Globus pallidus (tissue), 1 donor: ENCODE measurements at regions not wholly inside any gene's neighbourhood (a gene's known extent, or its start where the extent isn't known, plus 50 kb on each side); places are given as distances from the start of the nearest gene placed in this dataset.
A peak's percentile ranks its signal among the peaks of the same experiment; 100 is the strongest.

ENCODE experiments used
- DNase-seq: peaks from one replicate; pipeline ENCODE4 v3.0.0-alpha.2; 2015; ENCODE audit warnings: low spot score

DNA sequence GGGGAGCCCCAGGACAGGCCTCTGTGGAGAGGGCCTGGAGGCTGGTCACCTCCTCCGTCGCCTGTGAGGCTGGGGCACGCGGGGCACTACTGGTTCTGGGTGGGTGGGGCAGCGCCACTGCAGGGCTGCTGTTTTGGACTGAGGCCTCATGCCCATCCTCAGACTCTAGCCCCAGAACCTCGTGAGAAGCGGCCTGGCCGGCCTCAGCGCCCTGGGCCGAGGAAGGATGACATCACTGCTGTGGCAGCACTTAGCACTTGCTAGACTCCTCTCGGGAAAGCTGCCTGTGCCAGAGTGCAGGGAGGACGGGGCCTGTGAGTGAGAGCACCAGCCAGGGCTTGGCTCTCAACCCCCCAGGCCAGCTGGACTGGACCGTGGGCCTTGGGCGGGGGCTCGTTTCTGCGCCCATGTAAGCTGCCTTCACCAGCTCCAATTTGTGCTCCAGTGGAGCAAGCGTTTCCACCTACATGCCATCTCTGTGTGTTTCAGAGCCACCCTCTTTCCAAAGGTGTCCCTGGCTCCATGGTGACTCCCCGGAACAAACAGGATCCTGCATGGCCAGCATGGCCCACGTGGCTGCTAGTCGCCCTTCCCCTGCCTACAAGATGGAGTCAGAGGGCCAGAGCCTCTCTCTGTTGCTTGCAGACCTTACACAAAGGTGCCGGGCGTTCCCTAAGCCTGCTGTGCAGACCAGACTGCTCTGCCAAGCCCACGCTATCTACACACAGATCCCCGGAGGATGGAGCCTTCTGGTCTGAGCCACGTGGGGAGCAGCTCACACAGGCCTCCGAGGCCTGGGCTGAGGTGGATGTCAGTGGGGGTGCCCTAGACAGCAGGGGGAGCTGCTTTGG lies 102.9 kb downstream of the CTTN start:
- peak; percentile 31 for DNase-seq

GRCh38 chr11:70501933-70502540 lies 103.7 kb downstream of the CTTN start:
- DNase-seq, result no peak

- DNase-seq, result no peak
Observed at GRCh38 chr11:70502677-70503467, 104.5 kb downstream of the CTTN start.

- no peak for DNase-seq
Observed at GRCh38 chr11:70503468-70504221, 105.3 kb downstream of the CTTN start.

- DNase-seq, result no peak
Observed at GRCh38 chr11:70504246-70505020, 106.1 kb downstream of the CTTN start.

DNA sequence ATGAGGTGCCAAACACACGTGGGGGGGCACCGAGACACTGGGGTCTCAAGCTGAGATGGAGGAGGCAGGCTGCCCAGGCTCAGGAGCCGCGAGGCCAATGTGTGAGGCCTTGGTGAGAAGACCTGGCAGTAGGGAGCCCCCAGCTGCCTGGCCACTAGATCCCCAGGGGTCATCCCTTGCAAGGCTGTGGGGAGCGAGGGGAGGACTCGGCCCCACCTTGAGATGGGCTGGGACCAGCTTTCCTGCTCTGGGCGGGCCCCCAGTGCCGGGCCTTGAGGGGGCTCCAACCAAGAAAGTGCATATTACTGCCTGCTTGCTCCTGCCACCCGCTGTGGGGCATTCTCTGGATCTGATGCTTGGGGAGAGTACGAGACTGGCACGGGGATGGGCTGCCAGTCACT lies 107.0 kb downstream of the CTTN start:
- no peak for DNase-seq

GRCh38 chr11:70505761-70506657 lies 107.7 kb downstream of the CTTN start:
- DNase-seq, result no peak

GRCh38 chr11:70506658-70506970 lies 108.3 kb downstream of the CTTN start:
- no peak for DNase-seq

DNA sequence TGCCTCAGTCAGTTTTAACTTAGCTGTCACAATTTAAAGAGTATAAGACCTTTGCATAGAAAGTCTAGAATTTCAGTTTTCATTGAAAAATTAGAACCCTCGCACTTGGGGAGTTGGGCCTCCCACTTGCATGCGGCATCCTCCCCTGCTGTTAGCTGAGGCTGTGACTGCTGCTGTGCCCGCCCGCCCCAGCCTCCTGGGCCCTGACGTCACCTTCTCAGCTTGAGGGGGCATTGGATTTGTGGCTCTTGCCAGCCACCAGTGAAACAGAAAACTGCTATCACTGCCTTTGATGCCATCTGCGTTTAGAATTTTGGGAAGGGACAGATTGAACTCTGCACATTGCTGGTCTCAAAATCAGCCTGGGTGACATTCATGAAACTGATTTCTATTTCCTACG lies 108.7 kb downstream of the CTTN start:
- DNase-seq, result no peak

DNA sequence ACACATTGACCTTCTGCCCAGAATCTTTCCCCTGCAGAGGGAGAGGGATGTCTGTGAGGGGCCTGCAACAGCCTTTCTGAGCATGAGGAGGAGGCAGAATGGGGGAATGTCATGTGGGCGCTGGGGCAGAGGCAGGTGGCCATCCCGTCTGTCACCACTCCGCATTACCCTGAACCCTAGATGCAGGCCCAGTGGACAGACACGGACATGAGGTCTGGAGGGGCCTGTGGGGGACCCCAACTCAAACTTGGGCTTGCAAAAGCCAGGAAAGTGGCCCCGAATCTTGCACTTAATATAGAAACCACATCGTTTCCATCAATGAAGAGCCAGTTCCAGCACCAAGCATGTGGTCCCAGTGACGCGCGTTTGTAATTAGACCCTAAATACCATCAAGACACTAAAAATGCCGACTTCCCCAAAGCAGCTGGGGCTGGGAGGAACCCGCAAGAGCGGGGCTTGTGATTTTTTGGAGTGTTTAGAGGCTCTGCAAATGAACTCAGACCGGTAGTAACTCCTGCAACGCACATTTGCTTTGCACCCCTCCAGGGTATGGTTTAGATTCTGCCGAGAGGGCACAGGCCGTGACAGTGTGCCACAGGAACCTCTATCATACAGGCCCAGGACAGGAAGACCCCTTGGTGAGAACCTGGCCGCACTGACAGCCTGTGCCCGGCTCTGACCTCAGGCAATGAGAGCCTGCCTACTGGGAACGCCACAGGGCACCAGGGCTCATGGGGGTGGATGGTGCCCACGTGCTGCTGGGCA lies 109.3 kb downstream of the CTTN start:
- DNase-seq, result no peak

DNA sequence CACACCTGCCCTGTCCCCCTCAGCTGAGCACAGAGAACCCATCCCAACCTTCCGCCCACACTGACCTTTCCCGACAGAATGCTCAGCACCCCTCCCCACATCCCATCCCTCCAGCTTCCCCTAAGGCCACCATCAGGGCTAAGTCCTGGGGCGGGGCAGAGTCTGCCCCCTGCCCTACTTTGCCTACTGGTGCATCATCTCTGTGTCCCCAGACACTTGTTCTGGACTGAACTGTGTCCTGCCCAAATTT lies 109.8 kb downstream of the CTTN start:
- no peak for DNase-seq

GRCh38 chr11:70509476-70509875 lies 111.1 kb downstream of the CTTN start:
- no peak for DNase-seq

DNA sequence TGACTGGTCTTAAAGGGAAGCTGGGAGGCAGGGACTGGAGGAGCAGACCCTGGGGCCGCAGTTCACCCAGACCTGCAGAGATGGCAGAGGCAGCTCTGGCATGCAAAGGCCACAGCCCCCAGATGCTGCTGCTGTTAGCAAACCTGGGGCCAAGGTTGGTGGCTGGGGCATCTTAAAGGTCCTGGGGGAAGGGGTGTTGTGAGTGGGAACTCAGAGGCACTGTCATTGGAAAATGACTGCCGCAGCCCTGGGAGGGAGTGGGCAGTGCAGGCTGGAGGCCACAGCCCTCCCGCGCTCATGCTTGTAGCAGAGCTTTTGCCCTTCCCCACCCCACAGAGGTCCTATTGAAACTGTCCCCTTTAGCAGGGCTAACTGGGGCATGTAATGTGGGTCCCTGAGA lies 111.8 kb downstream of the CTTN start:
- DNase-seq, result no peak

- DNase-seq, result no peak
Observed at GRCh38 chr11:70510571-70510970, 112.2 kb downstream of the CTTN start.

DNA sequence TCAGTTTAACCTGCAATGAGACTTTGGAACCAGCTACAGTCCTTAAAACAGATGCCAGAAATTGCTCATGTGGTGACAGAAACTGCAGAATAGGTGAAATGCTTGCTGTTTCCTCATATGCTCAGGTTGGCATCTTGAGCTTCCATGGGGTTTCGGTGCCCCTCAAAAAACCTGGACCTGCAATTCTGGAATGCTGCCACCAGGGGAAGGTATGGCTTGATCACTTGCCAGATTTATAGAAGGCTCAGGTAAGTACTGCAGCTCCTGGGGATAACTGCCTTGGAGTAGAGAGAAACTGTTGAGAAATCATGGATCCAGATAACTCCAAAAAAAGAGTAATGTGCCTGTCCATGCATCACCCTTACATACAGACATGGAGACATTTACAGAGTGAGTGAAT lies 113.0 kb downstream of the CTTN start:
- DNase-seq, result no peak

GRCh38 chr11:70512716-70513115 lies 114.4 kb downstream of the CTTN start:
- no peak for DNase-seq

DNA sequence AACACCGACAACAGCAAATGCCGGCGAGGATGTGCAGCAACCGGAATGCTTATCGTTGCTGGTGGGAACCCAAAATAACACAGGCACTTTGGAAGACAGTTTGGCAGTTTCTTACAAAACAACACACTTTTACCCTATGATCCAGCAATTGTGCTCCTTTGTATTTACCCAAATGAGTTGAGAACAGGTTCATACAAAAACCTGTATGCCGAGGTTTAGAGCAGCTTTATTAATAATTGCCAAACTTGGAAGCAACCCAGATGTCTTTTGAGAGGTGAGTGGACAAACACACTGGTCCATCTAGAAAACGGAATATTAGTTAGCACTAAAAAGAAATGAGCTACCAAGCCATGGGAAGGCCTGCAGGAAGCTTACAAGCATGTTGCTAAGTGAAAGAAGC lies 118.9 kb downstream of the CTTN start:
- no peak for DNase-seq

GRCh38 chr11:70517988-70518907 lies 119.9 kb downstream of the CTTN start:
- no peak for DNase-seq

DNA sequence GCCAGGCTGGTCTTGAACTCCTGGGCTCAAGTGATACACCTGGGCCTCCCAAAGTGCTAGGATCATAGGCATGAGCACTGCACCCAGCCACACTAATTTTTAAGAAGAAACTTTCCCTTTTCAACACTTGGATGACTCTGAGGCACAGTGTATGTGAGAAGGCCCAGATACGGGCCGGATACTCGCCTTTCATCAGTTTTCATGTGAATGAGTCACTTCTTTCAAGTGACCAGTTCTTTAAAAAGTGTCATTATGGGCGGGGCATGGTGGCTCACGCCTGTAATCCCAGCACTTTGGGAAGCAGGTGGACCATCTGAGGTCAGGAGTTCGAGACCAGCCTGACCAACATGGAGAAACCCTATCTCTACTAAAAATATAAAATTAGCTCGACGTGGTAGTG lies 120.8 kb downstream of the CTTN start:
- no peak for DNase-seq
